Upper lobe of left lung (tissue), 4 donors: ENCODE measurements at regions not wholly inside any gene's neighbourhood (a gene's known extent, or its start where the extent isn't known, plus 50 kb on each side); places are given as distances from the start of the nearest gene placed in this dataset.

Experiments
- CTCF ChIP-seq, 6 experiments: fragments of 450-650 bp in 4 of 6; fragments of 200-600 bp in 2 of 6; sonication (generic) in 2 of 6; IDR thresholded peaks; one replicate each; pipeline ENCODE4 v1.5.1; 2016 to 2019; ENCODE audit warnings: antibody characterized with exemption in 6 of 6
- EP300 ChIP-seq, 4 donors: sonication (generic); formaldehyde crosslinking; IDR thresholded peaks; one replicate each; pipeline ENCODE4 v1.5.1; 2017; ENCODE audit warnings: antibody characterized with exemption in 4 of 4, control low read depth in 2 of 4
- POLR2A ChIP-seq, 4 donors: fragments of 450-650 bp; IDR thresholded peaks; one replicate each; pipeline ENCODE4 v1.5.1; 2016 to 2017; ENCODE audit warnings: antibody characterized with exemption in 4 of 4, mild to moderate bottlenecking in 2 of 4

GRCh38 chr15:91380114-91380513 is 280.1 kb downstream of the SV2B start:
- TF ChIP-seq CTCF (IDR thresholded peaks at IDR 0.05) (no peak), POLR2A (IDR thresholded peaks at IDR 0.05) (no peak), EP300 (IDR thresholded peaks at IDR 0.05) (no peak)
